IPS-NIHi11 (cell line): ENCODE measurements at regions not wholly inside any gene's neighbourhood (a gene's known extent, or its start where the extent isn't known, plus 50 kb on each side); places are given as distances from the start of the nearest gene placed in this dataset.
A peak's percentile ranks its signal among the peaks of the same experiment; 100 is the strongest.

Source experiments
- DNase-seq: peaks from one replicate; pipeline ENCODE4 v3.0.0; 2012; ENCODE audit warnings: mixed read lengths, low spot score

GRCh38 chr1:38132681-38133080 lies 86.1 kb upstream of the POU3F1 start:
- DNase-seq = no peak

DNA sequence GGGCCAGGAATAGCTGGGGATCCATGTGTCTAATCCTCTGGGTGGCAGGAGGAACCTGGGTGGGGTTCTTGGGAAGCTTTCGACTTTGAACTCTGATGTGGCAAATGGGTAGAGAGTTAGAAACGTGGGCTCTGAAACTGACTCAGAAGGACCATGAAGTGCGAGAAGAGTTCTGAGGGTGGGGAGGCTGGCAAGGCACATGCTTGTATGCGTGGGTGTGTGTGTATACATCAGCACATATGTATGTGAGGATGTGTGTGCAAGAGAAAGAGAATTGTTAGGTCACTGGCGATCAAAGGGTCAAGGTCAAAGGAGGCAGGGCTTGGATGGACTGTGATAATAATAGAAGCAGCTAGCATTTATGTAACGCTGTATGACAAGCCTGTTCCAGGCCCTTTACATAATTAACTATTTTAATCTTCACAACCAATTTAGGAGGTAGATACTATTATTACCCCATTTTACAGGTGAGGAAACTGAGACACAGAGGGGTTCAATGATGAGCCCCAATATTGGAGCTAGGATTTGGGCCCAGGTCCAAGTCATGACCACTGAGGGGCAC lies 84.5 kb upstream of the POU3F1 start:
- no peak for DNase-seq

DNA sequence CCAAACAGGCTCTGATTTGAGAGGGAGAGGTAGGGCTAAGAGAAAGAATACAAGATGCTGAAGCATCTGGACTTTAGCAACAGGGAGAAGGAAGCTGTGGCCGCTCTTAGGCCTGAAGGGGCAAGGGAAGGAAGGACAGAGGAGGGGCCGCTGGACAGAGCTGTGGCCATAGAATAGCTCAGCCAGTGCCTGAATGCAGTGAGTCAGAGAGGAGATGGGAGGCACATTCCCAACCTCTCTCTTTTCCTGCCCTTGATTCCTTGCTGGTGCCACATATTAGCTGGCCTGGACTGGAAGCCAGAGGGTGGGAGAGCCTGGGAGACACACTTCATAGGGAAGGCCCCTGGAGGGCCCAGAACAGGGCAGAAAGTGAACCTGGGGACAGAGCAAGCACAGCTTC lies 83.4 kb upstream of the POU3F1 start:
- no peak for DNase-seq

DNA sequence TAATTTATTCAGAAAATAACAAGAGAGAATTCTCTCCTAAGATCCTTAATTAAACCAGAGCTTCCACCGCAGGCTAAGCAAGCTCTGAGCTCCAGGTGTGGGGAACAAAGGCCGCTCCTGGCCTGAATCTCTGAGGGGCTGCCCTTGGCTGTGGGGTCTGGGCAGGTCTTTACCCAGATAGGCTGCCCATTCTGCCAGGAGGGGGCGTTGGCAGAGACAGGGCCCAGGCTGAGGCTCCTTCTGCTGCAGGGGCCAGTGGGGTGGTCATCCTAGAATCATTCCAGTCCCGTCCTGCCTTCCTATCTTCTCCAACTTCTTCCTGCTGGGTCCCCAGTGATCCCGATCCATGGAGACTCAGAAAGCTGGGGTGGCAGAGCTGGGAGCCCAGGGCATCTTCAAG lies 82.9 kb upstream of the POU3F1 start:
- DNase-seq = peak; percentile 62

DNA sequence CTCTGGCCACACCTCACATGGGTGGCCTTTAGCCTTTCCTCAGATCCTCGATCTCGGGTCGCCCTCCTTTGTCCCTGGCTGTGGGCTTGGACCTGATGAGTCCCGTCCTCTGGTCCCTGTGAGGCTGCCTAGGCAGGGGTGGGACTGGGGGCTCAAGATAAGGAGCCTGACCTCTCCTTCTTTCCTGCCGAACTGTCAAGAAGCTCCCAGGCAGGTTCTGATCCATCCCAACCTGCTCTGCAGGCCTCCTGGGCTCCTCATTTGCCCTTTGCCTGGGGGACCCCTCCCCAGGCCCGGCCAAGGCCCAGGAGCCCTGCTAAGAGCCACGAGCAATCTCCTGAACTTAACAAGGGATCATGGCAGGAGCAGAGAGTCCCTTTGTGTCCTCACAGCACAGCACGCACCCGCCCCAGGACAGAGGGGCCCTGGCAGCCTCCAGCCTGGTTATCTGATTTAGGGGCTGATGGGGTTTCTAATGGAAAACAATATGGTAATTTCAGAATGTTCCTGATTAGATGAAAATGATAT lies 82.4 kb upstream of the POU3F1 start:
- no peak for DNase-seq

DNA sequence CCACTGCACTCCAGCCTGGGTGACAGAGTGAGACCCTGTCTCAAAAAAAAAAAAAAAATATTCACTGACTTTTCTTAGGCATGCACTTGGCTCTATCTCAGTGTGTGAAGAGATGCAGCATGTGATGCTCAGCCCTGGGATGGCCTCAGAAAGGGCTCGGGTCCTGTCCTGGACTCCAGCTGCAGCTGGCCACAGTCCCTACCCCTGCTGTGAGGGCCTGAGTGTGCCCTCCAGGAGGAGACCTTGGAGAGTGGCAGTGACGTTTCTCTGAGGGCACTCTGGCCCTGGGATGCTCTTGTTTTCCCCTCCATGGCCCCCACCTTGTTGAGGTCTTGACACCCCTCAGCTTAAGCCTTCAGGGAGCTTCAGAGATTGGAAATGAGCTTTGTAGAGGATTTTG lies 81.9 kb upstream of the POU3F1 start:
- no peak for DNase-seq

GRCh38 chr1:38127428-38127827 lies 80.8 kb upstream of the POU3F1 start:
- DNase-seq = no peak

DNA sequence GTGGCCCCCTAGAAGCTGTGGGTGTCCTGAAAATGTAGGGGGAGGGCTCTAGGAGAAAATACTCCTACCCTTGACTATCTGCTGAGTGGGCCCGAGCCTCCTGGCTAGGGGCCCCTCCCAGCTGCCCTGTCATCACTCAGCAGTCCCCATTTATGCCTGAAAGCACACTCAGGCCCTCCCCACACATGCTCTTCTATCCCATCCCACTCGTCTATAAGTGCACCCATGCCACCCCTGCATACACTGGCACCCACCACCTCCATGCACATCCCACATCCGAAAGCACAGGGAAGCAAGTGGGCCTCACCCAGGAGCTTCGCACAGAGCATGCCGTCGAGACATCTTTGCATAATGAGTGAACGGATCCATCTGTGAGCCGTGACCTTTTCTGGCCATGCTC lies 80.4 kb upstream of the POU3F1 start:
- no peak for DNase-seq

DNA sequence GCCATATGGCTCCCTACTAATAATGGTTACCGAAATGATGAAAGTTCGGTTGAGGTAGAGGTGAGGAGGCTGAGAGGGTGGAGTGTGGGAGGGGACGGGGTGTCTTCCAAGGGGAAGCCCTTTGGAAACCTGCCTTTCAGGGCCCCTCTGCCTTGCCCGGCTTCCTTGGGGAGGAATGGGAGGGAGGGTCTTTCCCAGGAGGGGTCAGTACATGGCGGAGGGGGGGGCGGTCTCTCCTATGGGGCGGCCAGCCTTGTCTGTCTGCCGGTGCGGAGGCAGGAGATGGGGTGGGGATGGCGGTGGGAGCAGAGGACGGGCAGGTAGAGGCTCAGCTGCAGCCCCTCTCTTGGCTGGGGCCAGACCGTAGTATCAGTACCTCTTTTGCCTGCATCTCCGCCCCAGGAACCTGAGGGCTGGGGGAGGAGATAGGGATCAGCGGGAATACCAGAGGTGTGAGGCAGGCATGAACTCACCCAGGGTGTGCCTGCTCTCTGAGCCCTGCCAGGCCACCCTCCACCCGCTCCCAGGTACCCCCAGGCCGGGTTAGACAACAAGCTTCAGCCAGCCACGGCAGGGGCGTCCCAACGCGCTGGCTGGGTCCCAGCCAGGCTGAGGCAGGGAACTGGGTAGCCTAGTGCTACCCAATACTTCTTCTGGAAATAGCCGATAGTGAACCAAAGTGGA lies 79.4 kb upstream of the POU3F1 start:
- DNase-seq = no peak

DNA sequence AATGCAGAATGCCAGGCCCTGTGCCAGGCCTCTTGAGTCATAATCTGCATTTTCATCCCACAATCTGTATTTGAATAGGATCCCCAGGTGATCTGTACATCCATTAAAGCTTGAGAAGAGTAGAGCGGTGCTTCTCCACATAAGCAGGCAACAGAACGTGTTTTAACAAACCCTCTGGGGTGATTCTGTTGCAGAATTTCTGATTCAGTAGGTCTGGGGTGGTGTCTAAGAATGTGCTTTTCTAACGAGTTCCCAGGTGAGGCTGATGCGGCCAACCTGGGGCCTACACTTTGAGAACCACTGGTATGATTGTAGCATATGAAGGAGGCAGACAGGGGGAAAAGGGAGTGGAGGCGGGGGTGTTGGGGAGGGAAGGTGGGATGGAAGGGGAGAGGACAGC lies 78.4 kb upstream of the POU3F1 start:
- no peak for DNase-seq

DNA sequence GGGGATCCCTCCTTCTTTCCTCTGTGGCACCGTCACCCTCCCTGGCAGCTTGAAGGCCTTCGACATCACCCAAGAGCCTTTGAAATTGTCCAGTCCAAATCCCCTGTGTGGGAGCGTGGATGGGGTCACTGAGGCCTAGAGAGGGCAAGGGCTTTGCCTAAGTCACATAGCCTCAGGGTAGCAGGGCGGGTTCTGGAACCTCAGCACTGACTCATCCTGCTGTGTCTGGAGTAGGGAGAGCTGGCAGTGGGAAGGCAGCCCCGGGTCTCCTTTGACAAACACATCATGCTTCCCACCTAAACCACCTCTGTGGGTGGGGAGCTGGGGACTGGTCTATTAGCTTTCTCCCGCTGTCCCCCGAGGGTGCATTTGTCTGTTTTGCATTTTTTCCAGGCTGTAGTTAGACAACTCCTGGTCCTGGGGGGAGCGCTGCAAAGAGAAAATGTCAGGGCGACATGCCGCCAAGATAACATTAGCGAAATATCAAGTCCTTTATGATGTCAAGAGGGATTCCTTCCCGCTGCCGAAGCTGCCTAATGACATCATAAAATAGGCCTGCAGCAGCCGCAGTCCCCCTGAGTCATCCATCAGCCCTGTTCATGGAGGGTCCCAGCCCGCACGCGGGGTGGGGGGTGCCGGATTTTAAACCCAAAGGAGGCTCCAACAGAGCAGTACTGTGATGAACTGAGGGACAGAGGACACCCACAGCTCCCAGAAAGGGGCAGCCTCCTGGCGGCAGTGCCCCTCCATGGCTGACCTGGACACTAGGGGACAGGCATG lies 77.0 kb upstream of the POU3F1 start:
- DNase-seq = no peak

- no peak for DNase-seq
Measured at GRCh38 chr1:38121231-38121680, 74.7 kb upstream of the POU3F1 start.

GRCh38 chr1:38120552-38121230 lies 74.1 kb upstream of the POU3F1 start:
- no peak for DNase-seq

DNA sequence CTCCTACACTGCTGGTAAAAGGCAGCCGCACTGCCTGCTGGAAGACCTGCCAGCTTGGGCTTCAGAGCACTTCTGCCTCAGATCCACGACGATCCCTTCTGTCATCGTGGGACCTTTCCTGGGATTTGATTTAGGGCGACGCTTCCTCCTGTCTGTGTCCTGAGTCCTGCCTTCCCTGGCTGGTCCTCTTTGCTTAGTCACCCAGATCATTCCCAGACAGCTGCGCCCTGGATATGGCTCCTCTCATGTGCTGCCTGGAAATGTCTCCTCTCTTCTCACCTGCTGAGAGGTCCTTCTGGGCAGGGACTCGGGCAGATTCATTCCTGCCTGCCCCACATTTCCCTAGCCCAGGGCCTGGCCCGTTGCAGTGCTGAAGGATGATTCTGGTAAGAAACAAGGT lies 72.4 kb upstream of the POU3F1 start:
- DNase-seq = no peak

- DNase-seq = no peak
Measured at GRCh38 chr1:38117444-38117887, 70.9 kb upstream of the POU3F1 start.

- DNase-seq = no peak
Measured at GRCh38 chr1:38115682-38116202, 69.1 kb upstream of the POU3F1 start.

GRCh38 chr1:38115226-38115625 lies 68.6 kb upstream of the POU3F1 start:
- DNase-seq = no peak

DNA sequence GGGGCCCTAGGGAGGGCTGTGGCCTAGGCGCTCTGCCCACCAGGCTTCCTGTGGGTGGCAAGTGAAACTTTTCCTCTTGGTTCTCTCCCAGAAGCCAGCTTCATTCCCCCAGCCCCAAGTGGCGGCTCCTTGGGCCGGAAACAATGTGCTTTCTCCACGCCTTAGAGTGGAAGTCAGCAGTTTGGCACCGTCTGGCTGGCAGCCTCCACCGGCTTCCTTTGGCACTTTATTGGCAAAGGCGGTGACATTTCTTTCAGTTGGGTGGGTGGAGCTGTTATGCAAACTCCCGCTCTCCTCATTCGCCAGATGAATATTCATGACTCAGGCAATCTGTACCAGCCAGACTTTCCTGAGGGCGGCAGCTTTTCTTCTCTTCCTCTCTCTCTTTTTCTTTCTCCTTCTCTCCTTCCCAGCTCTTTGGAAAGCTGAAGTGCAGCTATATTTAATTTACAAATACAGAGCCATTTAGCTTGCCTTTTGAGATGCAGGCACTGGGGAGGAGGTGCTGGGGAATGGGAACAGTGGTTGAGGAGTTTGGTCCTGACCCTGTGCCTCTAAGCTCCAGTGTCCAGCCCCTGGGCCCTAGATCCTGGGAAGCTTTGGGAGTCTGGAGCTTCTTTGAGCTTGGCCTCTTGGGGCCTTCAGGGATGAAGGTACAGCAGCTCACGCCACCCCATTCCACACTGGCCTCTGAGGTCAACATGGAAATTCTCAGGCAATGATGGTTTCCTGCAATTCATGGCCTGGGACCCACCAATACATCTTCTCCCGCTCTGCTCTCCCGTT lies 67.8 kb upstream of the POU3F1 start:
- no peak for DNase-seq

GRCh38 chr1:38113159-38113666 lies 66.6 kb upstream of the POU3F1 start:
- DNase-seq = no peak

- no peak for DNase-seq
Measured at GRCh38 chr1:38111589-38111988, 65.0 kb upstream of the POU3F1 start.

DNA sequence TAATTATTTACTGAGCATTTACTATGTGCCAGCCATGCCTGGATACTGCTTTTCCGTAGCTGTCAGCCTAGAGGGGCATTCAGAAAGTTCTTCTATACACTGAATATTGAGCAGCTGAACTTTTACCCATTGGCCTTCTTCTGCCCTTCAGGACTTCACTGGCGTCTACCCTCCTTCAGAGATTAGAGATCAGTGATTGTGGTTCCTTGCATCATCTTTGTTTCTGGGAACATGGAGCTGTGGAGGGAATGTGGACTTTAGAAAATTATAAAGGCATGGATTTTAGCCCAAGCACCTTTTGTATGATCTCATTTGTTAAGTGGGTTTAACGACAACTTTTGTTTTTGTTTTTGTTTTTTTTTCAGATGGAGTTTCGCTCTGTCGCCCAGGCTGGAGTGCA lies 58.7 kb upstream of the POU3F1 start:
- no peak for DNase-seq
